OCI-LY1 (cell line): ENCODE measurements at regions not wholly inside any gene's neighbourhood (a gene's known extent, or its start where the extent isn't known, plus 50 kb on each side); places are given as distances from the start of the nearest gene placed in this dataset.

Experiments used
- H2AFZ ChIP-seq: fragments of 200-600 bp; sonication (generic), shearing (Covaris generic); 2 replicates; pipeline ENCODE4 v1.6.0; 2014; ENCODE audit warnings: antibody characterized with exemption, mild to moderate bottlenecking, low read length
- H3F3A ChIP-seq: fragments of 200-600 bp; sonication (generic), shearing (Covaris generic); 2 replicates; pipeline ENCODE4 v1.6.0; 2014; ENCODE audit warnings: mild to moderate bottlenecking, antibody characterized with exemption, low read length, moderate library complexity; ENCODE audit not compliant: insufficient read depth
- H3K27ac ChIP-seq: fragments of 200-600 bp; sonication (generic); 2 replicates; pipeline ENCODE4 v1.5.1; 2014; ENCODE audit warnings: low read length, mixed run types, mild to moderate bottlenecking, low read depth; ENCODE audit not compliant: poor library complexity, severe bottlenecking
- H3K27me3 ChIP-seq: fragments of 200-600 bp; sonication (generic); 2 replicates; pipeline ENCODE4 v1.6.0; 2014; ENCODE audit warnings: antibody characterized with exemption, mild to moderate bottlenecking, low read length, moderate library complexity; ENCODE audit not compliant: insufficient read depth
- H3K36me3 ChIP-seq: fragments of 200-600 bp; sonication (generic); 2 replicates; pipeline ENCODE4 v1.6.1; 2014; ENCODE audit warnings: mild to moderate bottlenecking, antibody characterized with exemption, low read length, moderate library complexity, mixed read lengths; ENCODE audit not compliant: insufficient read depth
- H3K4me1 ChIP-seq: fragments of 200-600 bp; sonication (generic); 2 replicates; pipeline ENCODE4 v1.5.1; 2014; ENCODE audit warnings: mild to moderate bottlenecking, low read length, moderate library complexity; ENCODE audit not compliant: insufficient read depth, severe bottlenecking
- H3K4me2 ChIP-seq: fragments of 200-600 bp; sonication (generic), shearing (Covaris generic); 2 replicates; pipeline ENCODE4 v1.6.1; 2014; ENCODE audit warnings: low read length
- H3K4me3 ChIP-seq: fragments of 200-600 bp; sonication (generic); 2 replicates; pipeline ENCODE4 v1.5.1; 2014; ENCODE audit warnings: low read length, low read depth, mild to moderate bottlenecking, mixed read lengths; ENCODE audit not compliant: poor library complexity, severe bottlenecking
- H3K79me2 ChIP-seq: fragments of 200-600 bp; shearing (Covaris generic); 2 replicates; pipeline ENCODE4 v1.6.1; 2016; ENCODE audit warnings: mixed run types, low read length, mixed read lengths; ENCODE audit not compliant: insufficient read depth
- H3K9ac ChIP-seq: fragments of 200-600 bp; sonication (generic), shearing (Covaris generic); 2 replicates; pipeline ENCODE4 v1.6.1; 2014; ENCODE audit warnings: mild to moderate bottlenecking, low read length, mixed read lengths
- H3K9me2 ChIP-seq: fragments of 200-600 bp; sonication (generic), shearing (Covaris generic); 2 replicates; pipeline ENCODE4 v1.6.1; 2014; ENCODE audit warnings: low read depth, mild to moderate bottlenecking, low read length, mixed read lengths
- H3K9me3 ChIP-seq: fragments of 200-600 bp; shearing (Covaris generic); 2 replicates; pipeline ENCODE4 v1.6.1; 2014; ENCODE audit warnings: low read length, mixed read lengths
- H4K20me1 ChIP-seq: fragments of 200-600 bp; sonication (generic), shearing (Covaris generic); 2 replicates; pipeline ENCODE4 v1.6.0; 2016; ENCODE audit warnings: mild to moderate bottlenecking, low read length; ENCODE audit not compliant: insufficient read depth
- EZH2 ChIP-seq: fragments of 200-600 bp; sonication (generic), shearing (Covaris generic); IDR thresholded peaks from 2 replicates; pipeline ENCODE4 v1.8.0; 2017; ENCODE audit warnings: borderline replicate concordance, mixed run types, mild to moderate bottlenecking, antibody characterized with exemption, low read length, moderate library complexity, mixed read lengths
- TF ChIP-seq, protein P1 (sequence below): fragments of 200-600 bp; sonication (generic), shearing (Covaris generic); IDR thresholded peaks from 2 replicates; pipeline ENCODE4 v1.5.1; 2017; ENCODE audit warnings: mild to moderate bottlenecking, antibody characterized with exemption, low read length, moderate library complexity, mixed read lengths

DNA sequence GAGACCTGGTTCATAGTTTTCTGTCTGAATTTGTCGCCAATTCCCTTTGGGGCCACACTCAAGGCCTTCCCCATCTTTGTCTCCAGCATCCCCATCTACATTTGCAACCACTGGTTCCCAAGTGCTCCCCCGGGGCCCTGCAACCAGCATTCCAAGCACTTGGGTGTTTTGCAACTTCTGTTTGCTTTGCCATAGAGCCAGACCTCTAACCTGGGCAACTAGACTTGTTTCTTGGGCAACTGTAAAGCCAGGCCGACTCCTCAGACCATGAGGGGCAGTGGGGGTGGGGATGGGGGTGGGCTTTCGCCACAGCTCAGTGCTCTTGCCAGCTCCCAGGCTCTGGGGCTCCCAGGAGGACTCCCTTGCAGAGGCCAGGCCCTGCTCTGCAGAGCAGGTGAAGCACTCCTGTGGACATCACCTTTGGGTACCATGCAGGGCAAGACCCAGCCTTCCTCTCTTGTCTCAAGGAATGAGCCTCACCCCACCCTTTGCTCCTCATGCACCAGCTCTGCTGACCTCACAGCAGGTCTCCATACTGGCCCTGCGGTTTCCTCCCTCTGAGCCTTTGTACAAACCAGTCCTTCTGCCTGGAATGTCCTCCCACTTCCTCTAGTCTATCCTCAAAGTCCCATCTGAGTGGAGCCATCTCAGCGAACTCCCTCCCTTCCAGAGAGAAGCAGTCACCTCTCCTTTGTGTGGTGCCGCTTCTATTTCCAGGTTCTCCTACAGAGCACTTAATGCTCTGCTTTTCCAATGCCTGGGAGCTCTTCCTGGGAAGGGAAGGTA lies 126.7 kb upstream of the MYCN start:
- H3F3A ChIP-seq, result no peaks in the 10 kb centered on the region
- no peaks in the 10 kb centered on the region for H3K27me3 ChIP-seq
- H3K79me2 ChIP-seq, result no peaks in the 10 kb centered on the region
- TF ChIP-seq, protein P1, sequence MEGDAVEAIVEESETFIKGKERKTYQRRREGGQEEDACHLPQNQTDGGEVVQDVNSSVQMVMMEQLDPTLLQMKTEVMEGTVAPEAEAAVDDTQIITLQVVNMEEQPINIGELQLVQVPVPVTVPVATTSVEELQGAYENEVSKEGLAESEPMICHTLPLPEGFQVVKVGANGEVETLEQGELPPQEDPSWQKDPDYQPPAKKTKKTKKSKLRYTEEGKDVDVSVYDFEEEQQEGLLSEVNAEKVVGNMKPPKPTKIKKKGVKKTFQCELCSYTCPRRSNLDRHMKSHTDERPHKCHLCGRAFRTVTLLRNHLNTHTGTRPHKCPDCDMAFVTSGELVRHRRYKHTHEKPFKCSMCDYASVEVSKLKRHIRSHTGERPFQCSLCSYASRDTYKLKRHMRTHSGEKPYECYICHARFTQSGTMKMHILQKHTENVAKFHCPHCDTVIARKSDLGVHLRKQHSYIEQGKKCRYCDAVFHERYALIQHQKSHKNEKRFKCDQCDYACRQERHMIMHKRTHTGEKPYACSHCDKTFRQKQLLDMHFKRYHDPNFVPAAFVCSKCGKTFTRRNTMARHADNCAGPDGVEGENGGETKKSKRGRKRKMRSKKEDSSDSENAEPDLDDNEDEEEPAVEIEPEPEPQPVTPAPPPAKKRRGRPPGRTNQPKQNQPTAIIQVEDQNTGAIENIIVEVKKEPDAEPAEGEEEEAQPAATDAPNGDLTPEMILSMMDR, result no peak
- TF ChIP-seq EZH2, result no peak
- no peak overlapping the region for H3K4me2 ChIP-seq
- H2AFZ ChIP-seq, result no peak overlapping the region
- no peaks in the 10 kb centered on the region for H3K9me2 ChIP-seq
- H4K20me1 ChIP-seq, result no peaks in the 10 kb centered on the region
- no peaks in the 10 kb centered on the region for H3K36me3 ChIP-seq
- H3K9me3 ChIP-seq, result no peaks in the 10 kb centered on the region
- no peak overlapping the region for H3K9ac ChIP-seq
- H3K27ac ChIP-seq, result no peak overlapping the region
- no peaks in the 10 kb centered on the region for H3K4me1 ChIP-seq
- no peak overlapping the region for H3K4me3 ChIP-seq

DNA sequence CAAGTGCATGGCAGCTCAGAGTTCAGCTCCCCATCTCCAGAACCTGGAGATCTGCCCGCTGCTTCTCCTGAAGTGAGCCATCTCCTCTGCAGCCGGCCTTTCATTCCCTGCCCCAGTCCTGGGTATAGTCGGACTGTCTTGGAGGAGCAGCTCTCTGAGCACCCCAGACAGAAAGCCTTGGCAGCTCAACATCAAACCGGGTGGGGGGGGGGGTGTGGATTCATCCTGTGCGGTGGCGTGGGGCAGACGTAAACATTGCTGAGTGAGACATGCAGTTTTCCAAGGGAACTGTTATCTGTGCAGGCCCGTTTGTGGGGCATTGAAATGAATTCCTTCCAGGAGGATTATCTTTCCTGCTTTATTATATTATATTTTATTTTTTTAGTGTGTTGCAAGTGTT lies 125.9 kb upstream of the MYCN start:
- H3K4me3 ChIP-seq, result no peak overlapping the region
- no peak overlapping the region for H2AFZ ChIP-seq
- no peaks in the 10 kb centered on the region for H3F3A ChIP-seq
- H3K27ac ChIP-seq, result no peak overlapping the region
- no peak overlapping the region for H3K4me2 ChIP-seq
- H3K4me1 ChIP-seq, result no peaks in the 10 kb centered on the region
- no peaks in the 10 kb centered on the region for H4K20me1 ChIP-seq
- no peaks in the 10 kb centered on the region for H3K9me3 ChIP-seq
- TF ChIP-seq, protein P1, result no peak
- no peaks in the 10 kb centered on the region for H3K79me2 ChIP-seq
- no peaks in the 10 kb centered on the region for H3K36me3 ChIP-seq
- H3K27me3 ChIP-seq, result no peaks in the 10 kb centered on the region
- H3K9me2 ChIP-seq, result no peaks in the 10 kb centered on the region
- H3K9ac ChIP-seq, result no peak overlapping the region

DNA sequence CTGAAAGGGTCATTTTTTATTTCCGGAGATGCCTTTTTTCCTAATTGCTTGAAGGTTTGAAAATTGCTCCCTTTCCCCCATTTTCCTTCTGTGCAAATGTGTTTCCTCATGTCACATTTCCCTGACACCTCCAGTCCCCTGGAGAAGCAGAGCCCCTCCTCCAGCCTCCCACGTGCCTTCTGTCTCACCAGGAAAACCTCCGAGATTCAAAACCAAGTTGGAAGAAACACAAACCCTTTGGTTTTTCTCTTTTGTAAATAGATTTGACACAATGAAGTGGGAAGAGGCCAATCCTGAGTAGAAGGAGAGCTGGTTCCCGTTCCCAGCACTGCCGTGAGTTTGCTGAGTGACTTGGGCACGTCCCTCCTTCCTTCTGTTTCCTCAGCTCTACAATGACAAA lies 125.4 kb upstream of the MYCN start:
- Histone ChIP-seq H3K9ac (no peak overlapping the region), H3K27me3 (no peaks in the 10 kb centered on the region), H2AFZ (no peak overlapping the region)

More for the DNA sequence above, 125.4 kb upstream of the MYCN start:
- Histone ChIP-seq H3K4me2 (no peak overlapping the region), H3K79me2 (no peaks in the 10 kb centered on the region), H3K9me3 (no peaks in the 10 kb centered on the region), H3F3A (no peaks in the 10 kb centered on the region), H3K27ac (no peak overlapping the region), H3K4me1 (no peaks in the 10 kb centered on the region), H4K20me1 (no peaks in the 10 kb centered on the region), H3K36me3 (no peaks in the 10 kb centered on the region), H3K4me3 (no peak overlapping the region), H3K9me2 (no peaks in the 10 kb centered on the region)
- no peak for TF ChIP-seq EZH2
- TF ChIP-seq, protein P1, result no peak
